GM12874 (cell line): ENCODE measurements at regions not wholly inside any gene's neighbourhood (a gene's known extent, or its start where the extent isn't known, plus 50 kb on each side); places are given as distances from the start of the nearest gene placed in this dataset.

Experiments
- TF ChIP-seq, protein P1 (sequence below): IDR thresholded peaks from 2 replicates; pipeline ENCODE4 v1.5.1; 2011; ENCODE audit warnings: low read depth, mild to moderate bottlenecking, control low read depth, low read length, moderate library complexity; ENCODE audit not compliant: insufficient read depth

DNA sequence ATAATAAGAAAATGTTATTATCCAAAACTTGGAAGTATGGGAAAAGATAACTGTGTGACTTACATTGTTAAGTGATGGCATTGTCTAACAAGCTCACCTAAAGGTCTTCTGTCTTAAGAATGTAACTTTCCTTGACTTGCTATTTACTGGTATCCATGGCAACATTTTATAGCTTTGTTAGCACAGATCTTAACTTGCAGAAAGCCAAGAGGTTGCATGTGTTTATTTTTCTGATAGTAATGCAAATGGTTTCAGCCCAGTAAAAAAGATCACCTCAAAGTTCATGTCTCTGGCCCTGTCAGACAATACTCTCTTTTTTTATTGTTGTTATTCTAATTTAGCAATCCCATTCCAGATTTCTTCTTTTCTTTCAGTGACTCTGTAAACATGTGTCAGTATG is 425.3 kb downstream of the SPRY1 start:
- TF ChIP-seq, protein P1, sequence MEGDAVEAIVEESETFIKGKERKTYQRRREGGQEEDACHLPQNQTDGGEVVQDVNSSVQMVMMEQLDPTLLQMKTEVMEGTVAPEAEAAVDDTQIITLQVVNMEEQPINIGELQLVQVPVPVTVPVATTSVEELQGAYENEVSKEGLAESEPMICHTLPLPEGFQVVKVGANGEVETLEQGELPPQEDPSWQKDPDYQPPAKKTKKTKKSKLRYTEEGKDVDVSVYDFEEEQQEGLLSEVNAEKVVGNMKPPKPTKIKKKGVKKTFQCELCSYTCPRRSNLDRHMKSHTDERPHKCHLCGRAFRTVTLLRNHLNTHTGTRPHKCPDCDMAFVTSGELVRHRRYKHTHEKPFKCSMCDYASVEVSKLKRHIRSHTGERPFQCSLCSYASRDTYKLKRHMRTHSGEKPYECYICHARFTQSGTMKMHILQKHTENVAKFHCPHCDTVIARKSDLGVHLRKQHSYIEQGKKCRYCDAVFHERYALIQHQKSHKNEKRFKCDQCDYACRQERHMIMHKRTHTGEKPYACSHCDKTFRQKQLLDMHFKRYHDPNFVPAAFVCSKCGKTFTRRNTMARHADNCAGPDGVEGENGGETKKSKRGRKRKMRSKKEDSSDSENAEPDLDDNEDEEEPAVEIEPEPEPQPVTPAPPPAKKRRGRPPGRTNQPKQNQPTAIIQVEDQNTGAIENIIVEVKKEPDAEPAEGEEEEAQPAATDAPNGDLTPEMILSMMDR: no peak

DNA sequence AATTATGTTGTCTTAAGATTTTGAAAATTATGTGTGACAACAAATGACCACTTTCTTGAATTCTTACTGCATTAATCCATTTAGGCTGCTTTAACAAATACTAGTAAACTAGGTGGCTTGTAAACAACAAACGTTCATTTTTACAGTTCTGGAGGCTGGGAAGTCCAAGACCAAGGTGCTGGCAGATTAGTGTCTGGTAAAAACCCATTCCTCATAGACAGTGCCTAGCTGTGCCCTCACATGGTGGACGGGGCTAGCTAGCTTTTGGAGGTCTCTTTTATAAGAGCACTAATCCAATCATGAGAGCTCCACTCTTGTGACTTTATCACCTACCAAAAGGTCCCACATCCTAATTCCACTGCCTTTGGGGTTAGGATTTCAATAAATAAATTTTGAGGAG is 425.8 kb downstream of the SPRY1 start:
- TF ChIP-seq, protein P1: no peak

DNA sequence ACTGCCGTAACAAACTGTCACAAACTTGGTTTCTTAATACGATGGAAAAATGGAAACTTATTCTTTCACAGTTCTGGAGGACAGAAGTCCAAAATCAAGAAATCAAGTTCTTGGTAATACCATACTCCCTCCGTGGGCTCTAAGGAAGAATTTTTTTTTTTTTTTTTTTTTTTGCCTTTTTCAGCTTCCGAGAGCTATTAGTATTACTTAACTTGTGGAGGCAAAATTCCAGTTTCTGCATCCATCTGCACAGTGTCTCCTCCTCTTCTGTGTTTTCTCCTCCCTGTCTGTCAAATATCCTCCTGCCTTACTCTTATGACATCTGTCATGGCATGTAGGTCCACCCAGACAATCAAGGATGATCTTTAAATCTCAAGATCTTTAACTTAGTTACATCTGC is 426.6 kb downstream of the SPRY1 start:
- TF ChIP-seq, protein P1: no peak

DNA sequence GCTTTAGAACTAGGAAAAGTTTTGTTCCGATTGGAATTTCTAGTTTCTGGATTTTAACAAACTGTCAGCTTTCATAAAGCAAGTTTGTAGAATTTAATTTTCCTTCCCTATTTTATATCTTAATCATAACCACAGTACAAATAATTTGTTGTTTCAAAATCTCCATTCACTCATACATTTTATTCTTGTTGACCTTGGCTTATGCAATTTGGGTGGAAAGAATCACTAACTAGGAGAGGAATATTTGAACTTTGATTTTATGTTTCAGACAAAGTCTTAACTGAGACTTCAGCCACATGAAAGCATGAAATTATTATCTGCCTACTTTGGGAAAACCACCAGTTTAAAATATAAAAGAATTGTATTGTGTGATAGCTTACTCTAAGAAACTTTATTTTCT is 427.9 kb downstream of the SPRY1 start:
- TF ChIP-seq, protein P1: no peak

DNA sequence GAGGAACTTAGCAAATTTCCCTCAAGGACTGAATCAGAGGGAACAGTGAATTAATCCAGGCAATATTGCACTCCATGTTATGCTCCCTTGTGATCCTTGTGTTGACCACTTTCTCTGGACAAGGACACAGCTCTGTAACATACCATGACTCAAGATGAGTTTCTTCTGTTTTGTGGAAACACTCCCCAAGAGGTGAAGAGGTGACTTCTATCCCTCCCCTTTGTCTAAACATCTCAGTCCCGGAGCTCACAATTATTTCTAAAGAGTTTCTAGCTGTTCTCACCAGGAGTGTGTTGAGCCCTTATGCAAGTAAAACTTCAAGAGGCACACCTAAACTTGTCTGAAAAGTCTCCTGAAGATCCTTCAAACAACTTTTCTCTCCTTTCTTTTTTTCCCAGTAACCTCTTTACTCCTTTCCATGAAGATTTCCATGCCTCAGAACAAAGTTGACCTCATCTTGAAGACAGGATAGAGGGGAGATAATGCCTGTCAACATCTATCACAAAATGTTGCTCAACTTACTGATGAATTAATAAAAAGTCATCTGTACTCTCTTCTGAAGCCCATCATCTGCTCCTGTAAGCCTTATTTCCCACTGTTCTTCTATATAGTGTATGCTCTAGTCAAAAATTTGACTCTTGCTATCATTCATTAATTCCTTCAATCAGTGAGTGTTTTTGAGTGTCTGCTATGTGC is 429.1 kb downstream of the SPRY1 start:
- TF ChIP-seq, protein P1: no peak

DNA sequence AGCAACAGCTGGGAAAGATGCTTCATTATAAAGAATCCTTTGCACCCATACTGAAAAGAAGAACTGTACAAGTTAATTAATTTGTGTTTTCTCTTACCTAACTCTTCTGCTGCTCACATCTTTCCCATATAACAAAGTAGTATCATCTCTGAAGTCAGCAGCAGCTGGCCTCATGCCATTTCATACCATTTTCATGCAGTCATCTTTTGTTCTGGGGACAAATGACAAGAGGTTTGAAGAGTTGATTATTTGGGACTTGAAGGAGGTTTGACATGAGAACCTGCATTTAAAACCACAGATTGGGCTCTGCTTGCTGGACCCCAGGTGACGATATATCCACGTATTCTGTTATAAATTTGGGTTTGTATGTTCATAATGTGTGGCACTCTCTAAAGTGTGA is 430.3 kb downstream of the SPRY1 start:
- TF ChIP-seq, protein P1: no peak

DNA sequence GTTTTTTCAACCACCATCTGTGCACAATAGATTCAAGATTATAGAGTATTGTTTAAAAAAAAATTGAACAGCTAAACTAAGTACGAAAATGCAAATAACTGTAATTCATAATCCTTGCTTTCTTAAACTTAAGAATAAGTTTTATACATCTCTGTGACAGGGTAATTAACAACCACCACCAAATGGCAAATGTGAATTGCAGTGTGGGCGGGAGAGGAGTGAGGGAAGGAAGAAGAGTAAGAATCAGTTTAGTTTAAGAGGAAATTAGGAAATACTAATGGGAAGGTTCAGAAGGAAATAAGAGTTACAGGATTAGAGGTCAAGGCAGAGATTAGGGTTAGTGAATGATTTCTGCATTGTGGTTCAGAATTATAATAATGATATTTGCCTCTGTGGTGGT is 430.9 kb downstream of the SPRY1 start:
- TF ChIP-seq, protein P1: no peak
